ENCODE measurements at regions not wholly inside any gene's neighbourhood (a gene's known extent, or its start where the extent isn't known, plus 50 kb on each side); places are given as distances from the start of the nearest gene placed in this dataset.

DNA sequence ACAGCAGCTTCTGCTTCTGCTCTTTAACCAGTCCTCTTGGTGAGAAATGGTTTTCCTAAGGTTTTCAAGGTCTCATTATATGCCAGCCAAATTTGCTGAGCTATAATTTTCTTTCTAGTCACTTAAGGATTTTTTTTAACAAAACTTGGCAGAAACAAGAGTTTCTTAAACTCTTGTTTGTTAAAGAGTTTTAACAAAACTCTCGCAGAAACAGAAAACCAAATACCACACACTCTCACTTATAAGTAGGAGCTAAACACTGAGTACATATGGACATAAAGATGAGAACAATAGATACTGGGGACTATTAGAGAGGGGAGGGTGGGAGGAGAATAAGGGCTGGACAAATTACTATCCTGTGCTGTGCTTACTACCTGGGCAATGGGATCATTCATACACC is 908.3 kb downstream of the TUSC7 start:
- ATAC-seq (no peak), DNase-seq (no peak)

GRCh38 chr3:117618462-117618861 is 908.9 kb downstream of the TUSC7 start:
- ATAC-seq (no peak), DNase-seq (no peak)
- Histone ChIP-seq H3K4me1 (no peaks in the 10 kb centered on the region), H3K27ac (no peak overlapping the region), H3K4me3 (no peak overlapping the region), H3K9me3 (no peaks in the 10 kb centered on the region), H3K36me3 (no peaks in the 10 kb centered on the region), H3K27me3 (ENCODE audit: low read depth) (no peaks in the 10 kb centered on the region)
- no peak for TF ChIP-seq CTCF (IDR thresholded peaks at IDR 0.05)
- intact Hi-C loops (cut with DNase I): no loop called here

More for the DNA sequence above, 908.3 kb downstream of the TUSC7 start:
- TF ChIP-seq CTCF (IDR thresholded peaks at IDR 0.05): no peak
- intact Hi-C loops (cut with DNase I): no loop called here
- Histone ChIP-seq H3K27ac (no peak overlapping the region), H3K27me3 (ENCODE audit: low read depth) (no peaks in the 10 kb centered on the region), H3K4me1 (no peaks in the 10 kb centered on the region), H3K4me3 (no peak overlapping the region), H3K9me3 (no peaks in the 10 kb centered on the region), H3K36me3 (no peaks in the 10 kb centered on the region)

GRCh38 chr3:117619805-117620204 is 910.2 kb downstream of the TUSC7 start:
- TF ChIP-seq CTCF (IDR thresholded peaks at IDR 0.05): no peak
- no peaks in the 10 kb centered on the region for H3K9me3 ChIP-seq
- no peak overlapping the region for H3K27ac ChIP-seq
- no peak for ATAC-seq
- intact Hi-C loops (cut with DNase I): no loop called here
- H3K27me3 ChIP-seq (ENCODE audit: low read depth): no peaks in the 10 kb centered on the region
- DNase-seq: no peak
- no peaks in the 10 kb centered on the region for H3K4me1 ChIP-seq
- no peak overlapping the region for H3K4me3 ChIP-seq
- no peaks in the 10 kb centered on the region for H3K36me3 ChIP-seq

DNA sequence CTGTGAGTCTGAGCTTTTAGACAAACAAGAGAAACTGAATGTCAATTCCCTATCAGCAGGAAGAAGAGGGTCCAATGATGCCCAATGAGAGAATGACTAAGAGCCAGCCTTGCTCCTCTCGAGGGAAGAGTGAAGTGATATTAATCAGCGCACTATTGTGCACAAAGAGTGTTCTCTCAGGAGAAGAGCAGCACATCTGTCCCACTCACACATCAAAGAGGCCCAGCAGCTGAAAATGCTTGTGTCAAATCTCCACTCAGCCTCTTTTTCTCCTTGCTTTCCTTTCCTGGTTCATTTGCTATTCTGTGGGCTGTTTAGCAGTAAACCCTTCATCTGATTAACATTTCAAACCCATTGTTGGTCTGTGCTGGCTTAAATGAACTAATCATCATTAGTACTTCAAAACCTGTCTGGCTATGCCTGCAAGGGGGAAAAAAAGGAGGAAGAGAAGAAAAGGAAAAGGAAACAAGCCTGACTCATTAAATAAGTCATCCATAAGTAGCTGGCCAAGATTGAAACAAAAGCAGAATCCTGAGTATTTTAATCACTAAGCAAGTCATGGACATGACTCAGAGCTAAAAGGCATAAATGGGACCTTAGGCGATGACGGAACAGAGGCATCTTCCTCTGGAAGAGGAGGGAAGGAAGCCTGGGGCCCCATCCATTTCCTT is 912.7 kb downstream of the TUSC7 start:
- no peak for ATAC-seq
- DNase-seq: no peak
- no peak overlapping the region for H3K4me3 ChIP-seq
- no peaks in the 10 kb centered on the region for H3K9me3 ChIP-seq
- no peaks in the 10 kb centered on the region for H3K4me1 ChIP-seq
- intact Hi-C loops (cut with DNase I): no loop called here
- no peak overlapping the region for H3K27ac ChIP-seq
- no peaks in the 10 kb centered on the region for H3K27me3 ChIP-seq (ENCODE audit: low read depth)
- TF ChIP-seq CTCF (IDR thresholded peaks at IDR 0.05): no peak
- H3K36me3 ChIP-seq: no peaks in the 10 kb centered on the region

GRCh38 chr3:117624424-117624823 is 914.8 kb downstream of the TUSC7 start:
- Histone ChIP-seq H3K36me3 (no peaks in the 10 kb centered on the region), H3K4me1 (peaks cover 12% of the 10 kb centered on the region), H3K27ac (no peak overlapping the region), H3K27me3 (ENCODE audit: low read depth) (no peaks in the 10 kb centered on the region), H3K9me3 (no peaks in the 10 kb centered on the region), H3K4me3 (no peak overlapping the region)
- intact Hi-C loops (cut with DNase I): no loop called here
- no peak for ATAC-seq
- no peak for DNase-seq
- TF ChIP-seq CTCF (IDR thresholded peaks at IDR 0.05): no peak

Measured in lower lobe of right lung (tissue), 2 donors.